Loucy (cell line): ENCODE measurements at regions not wholly inside any gene's neighbourhood (a gene's known extent, or its start where the extent isn't known, plus 50 kb on each side); places are given as distances from the start of the nearest gene placed in this dataset.

ENCODE experiments used
- EZH2phosphoT487 ChIP-seq: fragments of 200-600 bp; IDR thresholded peaks from 2 replicates; pipeline ENCODE4 v1.6.1; 2018; ENCODE audit warnings: antibody characterized with exemption, mild to moderate bottlenecking, moderate library complexity, borderline replicate concordance
- TF ChIP-seq, protein P1 (sequence below): fragments of 200-600 bp; sonication (generic); conservative IDR thresholded peaks from 2 replicates; pipeline ENCODE4 v1.5.1; 2014; ENCODE audit warnings: mild to moderate bottlenecking, antibody characterized with exemption, low read length

DNA sequence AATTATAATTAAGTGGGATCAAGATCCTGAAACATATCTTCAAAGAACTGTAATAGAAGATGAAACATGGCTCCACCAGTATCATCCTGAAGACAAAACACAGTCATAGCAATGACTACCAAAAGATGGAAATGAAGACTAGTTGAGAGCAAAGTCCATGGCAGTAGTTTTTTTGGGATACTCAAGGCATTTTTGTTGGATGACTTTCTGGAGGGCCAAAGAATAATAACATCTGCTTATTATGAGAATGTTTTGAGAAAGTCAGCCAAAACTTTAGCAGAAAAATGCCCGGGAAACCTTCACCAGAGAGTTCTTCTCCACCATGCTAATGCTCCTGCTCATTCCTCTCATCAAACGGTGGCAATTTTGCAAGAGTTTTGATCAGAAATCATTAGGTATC is 809.4 kb upstream of the RAG2 start:
- TF ChIP-seq, protein P1, sequence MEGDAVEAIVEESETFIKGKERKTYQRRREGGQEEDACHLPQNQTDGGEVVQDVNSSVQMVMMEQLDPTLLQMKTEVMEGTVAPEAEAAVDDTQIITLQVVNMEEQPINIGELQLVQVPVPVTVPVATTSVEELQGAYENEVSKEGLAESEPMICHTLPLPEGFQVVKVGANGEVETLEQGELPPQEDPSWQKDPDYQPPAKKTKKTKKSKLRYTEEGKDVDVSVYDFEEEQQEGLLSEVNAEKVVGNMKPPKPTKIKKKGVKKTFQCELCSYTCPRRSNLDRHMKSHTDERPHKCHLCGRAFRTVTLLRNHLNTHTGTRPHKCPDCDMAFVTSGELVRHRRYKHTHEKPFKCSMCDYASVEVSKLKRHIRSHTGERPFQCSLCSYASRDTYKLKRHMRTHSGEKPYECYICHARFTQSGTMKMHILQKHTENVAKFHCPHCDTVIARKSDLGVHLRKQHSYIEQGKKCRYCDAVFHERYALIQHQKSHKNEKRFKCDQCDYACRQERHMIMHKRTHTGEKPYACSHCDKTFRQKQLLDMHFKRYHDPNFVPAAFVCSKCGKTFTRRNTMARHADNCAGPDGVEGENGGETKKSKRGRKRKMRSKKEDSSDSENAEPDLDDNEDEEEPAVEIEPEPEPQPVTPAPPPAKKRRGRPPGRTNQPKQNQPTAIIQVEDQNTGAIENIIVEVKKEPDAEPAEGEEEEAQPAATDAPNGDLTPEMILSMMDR, result no peak
- no peak for TF ChIP-seq EZH2phosphoT487
